ENCODE measurements at regions not wholly inside any gene's neighbourhood (a gene's known extent, or its start where the extent isn't known, plus 50 kb on each side); places are given as distances from the start of the nearest gene placed in this dataset.

GRCh38 chr11:28657378-28658030, 549.3 kb downstream of the METTL15 start:
- no peak for DNase-seq

- DNase-seq, result no peak
These were observed 546.0 kb downstream of the METTL15 start for GRCh38 chr11:28654191-28654590.

- DNase-seq, result no peak
These were observed 541.7 kb downstream of the METTL15 start for GRCh38 chr11:28649922-28650321.

- DNase-seq, result no peak
These were observed 528.4 kb downstream of the METTL15 start for GRCh38 chr11:28636566-28636965.

GRCh38 chr11:28636033-28636432, 527.8 kb downstream of the METTL15 start:
- no peak for DNase-seq

GRCh38 chr11:28632338-28632737, 524.1 kb downstream of the METTL15 start:
- no peak for DNase-seq

- DNase-seq, result no peak
These were observed 523.0 kb downstream of the METTL15 start for GRCh38 chr11:28631148-28631547.

GRCh38 chr11:28629235-28629634, 521.0 kb downstream of the METTL15 start:
- DNase-seq, result no peak

GRCh38 chr11:28628412-28628811, 520.2 kb downstream of the METTL15 start:
- DNase-seq, result no peak

- DNase-seq, result no peak
These were observed 519.6 kb downstream of the METTL15 start for GRCh38 chr11:28627690-28628255.

GRCh38 chr11:28625532-28625931, 517.3 kb downstream of the METTL15 start:
- DNase-seq, result no peak

GRCh38 chr11:28621753-28622152, 513.6 kb downstream of the METTL15 start:
- DNase-seq, result no peak

GRCh38 chr11:28619846-28620540, 511.8 kb downstream of the METTL15 start:
- DNase-seq, result no peak

- DNase-seq, result no peak
These were observed 510.2 kb downstream of the METTL15 start for GRCh38 chr11:28618416-28618815.

GRCh38 chr11:28616160-28616965, 508.2 kb downstream of the METTL15 start:
- no peak for DNase-seq

GRCh38 chr11:28615542-28615941, 507.4 kb downstream of the METTL15 start:
- no peak for DNase-seq

GRCh38 chr11:28606930-28607329, 498.7 kb downstream of the METTL15 start:
- no peak for DNase-seq

- no peak for DNase-seq
These were observed 491.5 kb downstream of the METTL15 start for GRCh38 chr11:28599656-28600055.

GRCh38 chr11:28598531-28598930, 490.3 kb downstream of the METTL15 start:
- no peak for DNase-seq

- no peak for DNase-seq
These were observed 488.6 kb downstream of the METTL15 start for GRCh38 chr11:28596816-28597215.

- no peak for DNase-seq
These were observed 484.0 kb downstream of the METTL15 start for GRCh38 chr11:28592141-28592540.

- no peak for DNase-seq
These were observed 476.8 kb downstream of the METTL15 start for GRCh38 chr11:28584992-28585391.

GRCh38 chr11:28582506-28582905, 474.3 kb downstream of the METTL15 start:
- no peak for DNase-seq
